HEK293 (cell line): ENCODE measurements at regions not wholly inside any gene's neighbourhood (a gene's known extent, or its start where the extent isn't known, plus 50 kb on each side); places are given as distances from the start of the nearest gene placed in this dataset.

Source experiments
- CTCF ChIA-PET: fragments of 350-600 bp; formaldehyde crosslinking; extraction: SDS; loops from one replicate; lab custom pipeline; 2021; ENCODE audit warnings: antibody characterized with exemption; lab: Yijun Ruan, JAX
- POLR2A ChIA-PET: fragments of 300-600 bp; formaldehyde crosslinking; extraction: SDS; loops from one replicate; lab custom pipeline; 2020; ENCODE audit warnings: antibody characterized with exemption, inconsistent platforms; lab: Yijun Ruan, JAX
- H3K27ac ChIP-seq: fragments of 200-500 bp; sonication (Bioruptor generic); 2 replicates; pipeline ENCODE4 v1.5.1; 2014; ENCODE audit warnings: low read depth, low read length, control low read depth, inconsistent platforms; ENCODE audit errors: extremely low read depth
- H3K36me3 ChIP-seq, 2 experiments: fragments of 200-500 bp in 1 of 2; sonication (Bioruptor generic) in 1 of 2; 1 replicate in 1 of 2; 2 replicates in 1 of 2; pipeline ENCODE4 v1.5.1; 2014 to 2017; ENCODE audit warnings: inconsistent platforms in 2 of 2, low read length in 2 of 2; ENCODE audit not compliant: control insufficient read depth in 2 of 2, insufficient read depth in 1 of 2
- H3K4me1 ChIP-seq: fragments of 200-500 bp; sonication (Bioruptor generic); 2 replicates; pipeline ENCODE4 v1.5.1; 2014; ENCODE audit warnings: mild to moderate bottlenecking, low read length, inconsistent platforms; ENCODE audit not compliant: control insufficient read depth, insufficient read depth
- H3K4me3 ChIP-seq: 2 replicates; pipeline ENCODE4 v1.5.1; 2011; ENCODE audit warnings: low read depth, mild to moderate bottlenecking, control low read depth, low read length, moderate library complexity
- H3K9me3 ChIP-seq: fragments of 200-500 bp; sonication (Bioruptor generic); 2 replicates; pipeline ENCODE4 v1.5.1; 2014; ENCODE audit warnings: low read depth, low read length, inconsistent platforms; ENCODE audit not compliant: control insufficient read depth, insufficient read depth
- BCL6B ChIP-seq: fragments of 450-650 bp; formaldehyde crosslinking; IDR thresholded peaks from 2 replicates; pipeline ENCODE4 v1.5.1; 2017; ENCODE audit warnings: missing biosample characterization, missing genetic modification characterization
- GLIS2 ChIP-seq: fragments of 450-650 bp; formaldehyde crosslinking; IDR thresholded peaks from 2 replicates; pipeline ENCODE4 v1.5.1; 2016; ENCODE audit warnings: missing biosample characterization, missing genetic modification characterization
- KLF1 ChIP-seq: fragments of 450-650 bp; formaldehyde crosslinking; IDR thresholded peaks from 2 replicates; pipeline ENCODE4 v1.5.1; 2016; ENCODE audit warnings: missing biosample characterization, missing genetic modification characterization
- KLF8 ChIP-seq: fragments of 450-650 bp; formaldehyde crosslinking; IDR thresholded peaks from 2 replicates; pipeline ENCODE4 v1.5.1; 2016; ENCODE audit warnings: missing biosample characterization, missing genetic modification characterization
- MZF1 ChIP-seq: fragments of 450-650 bp; formaldehyde crosslinking; IDR thresholded peaks from 2 replicates; pipeline ENCODE4 v1.5.1; 2017; ENCODE audit warnings: missing biosample characterization, missing genetic modification characterization, borderline replicate concordance
- PATZ1 ChIP-seq: fragments of 450-650 bp; formaldehyde crosslinking; IDR thresholded peaks from 2 replicates; pipeline ENCODE4 v1.5.1; 2016; ENCODE audit warnings: missing biosample characterization, missing genetic modification characterization
- PBX3 ChIP-seq: sonication (generic); formaldehyde crosslinking; IDR thresholded peaks from 2 replicates; pipeline ENCODE4 v1.8.1; 2022; ENCODE audit warnings: mild to moderate bottlenecking, moderate library complexity, missing genetic modification reagents
- SP3 ChIP-seq: fragments of 450-650 bp; formaldehyde crosslinking; IDR thresholded peaks from 2 replicates; pipeline ENCODE4 v1.5.1; 2016; ENCODE audit warnings: missing biosample characterization, missing genetic modification characterization
- SP7 ChIP-seq: fragments of 450-650 bp; formaldehyde crosslinking; IDR thresholded peaks from 2 replicates; pipeline ENCODE4 v1.5.1; 2016; ENCODE audit warnings: missing biosample characterization, missing genetic modification characterization
- ZBTB17 ChIP-seq: fragments of 450-650 bp; formaldehyde crosslinking; IDR thresholded peaks from 2 replicates; pipeline ENCODE4 v1.5.1; 2016; ENCODE audit warnings: missing biosample characterization, missing genetic modification characterization
- ZBTB49 ChIP-seq: fragments of 450-650 bp; formaldehyde crosslinking; IDR thresholded peaks from 2 replicates; pipeline ENCODE4 v1.5.1; 2016; ENCODE audit warnings: missing biosample characterization, missing genetic modification characterization, low read depth
- ZFP37 ChIP-seq: fragments of 450-650 bp; formaldehyde crosslinking; IDR thresholded peaks from 2 replicates; pipeline ENCODE4 v1.5.1; 2016; ENCODE audit warnings: missing biosample characterization, missing genetic modification characterization
- ZNF112 ChIP-seq: fragments of 450-650 bp; formaldehyde crosslinking; IDR thresholded peaks from 2 replicates; pipeline ENCODE4 v1.5.0; 2017; ENCODE audit warnings: missing biosample characterization, missing genetic modification characterization
- ZNF202 ChIP-seq: fragments of 450-650 bp; formaldehyde crosslinking; IDR thresholded peaks from 2 replicates; pipeline ENCODE4 v1.5.1; 2016; ENCODE audit warnings: missing biosample characterization, missing genetic modification characterization, borderline replicate concordance
- ZNF23 ChIP-seq: fragments of 450-650 bp; formaldehyde crosslinking; IDR thresholded peaks from 2 replicates; pipeline ENCODE4 v1.5.1; 2016; ENCODE audit warnings: missing biosample characterization, missing genetic modification characterization, borderline replicate concordance
- ZNF26 ChIP-seq: fragments of 450-650 bp; formaldehyde crosslinking; IDR thresholded peaks from 2 replicates; pipeline ENCODE4 v1.5.1; 2016; ENCODE audit warnings: missing biosample characterization, missing genetic modification characterization
- ZNF311 ChIP-seq: fragments of 450-650 bp; formaldehyde crosslinking; IDR thresholded peaks from 2 replicates; pipeline ENCODE4 v1.5.1; 2017; ENCODE audit warnings: missing biosample characterization, missing genetic modification characterization, borderline replicate concordance
- ZNF324 ChIP-seq: fragments of 450-650 bp; formaldehyde crosslinking; IDR thresholded peaks from 2 replicates; pipeline ENCODE4 v1.5.1; 2016; ENCODE audit warnings: missing biosample characterization, missing genetic modification characterization
- ZNF362 ChIP-seq: fragments of 450-650 bp; formaldehyde crosslinking; IDR thresholded peaks from 2 replicates; pipeline ENCODE4 v1.5.1; 2016; ENCODE audit warnings: missing biosample characterization, missing genetic modification characterization
- ZNF560 ChIP-seq: fragments of 450-650 bp; formaldehyde crosslinking; IDR thresholded peaks from 2 replicates; pipeline ENCODE4 v1.5.1; 2017; ENCODE audit warnings: missing biosample characterization, missing genetic modification characterization, borderline replicate concordance
- ZNF610 ChIP-seq: fragments of 450-650 bp; formaldehyde crosslinking; IDR thresholded peaks from 2 replicates; pipeline ENCODE4 v1.5.1; 2016; ENCODE audit warnings: missing biosample characterization, missing genetic modification characterization, borderline replicate concordance
- ZNF623 ChIP-seq: fragments of 450-650 bp; formaldehyde crosslinking; IDR thresholded peaks from 2 replicates; pipeline ENCODE4 v1.5.1; 2016; ENCODE audit warnings: missing biosample characterization, missing genetic modification characterization
- ZNF624 ChIP-seq: fragments of 450-650 bp; formaldehyde crosslinking; IDR thresholded peaks from 2 replicates; pipeline ENCODE4 v1.5.1; 2017; ENCODE audit warnings: missing biosample characterization, missing genetic modification characterization
- ZNF660 ChIP-seq: fragments of 450-650 bp; IDR thresholded peaks from 2 replicates; pipeline ENCODE4 v1.5.1; 2018; ENCODE audit warnings: missing biosample characterization, mild to moderate bottlenecking, missing genetic modification characterization
- ZNF792 ChIP-seq: fragments of 450-650 bp; formaldehyde crosslinking; IDR thresholded peaks from 2 replicates; pipeline ENCODE4 v1.5.1; 2016; ENCODE audit warnings: missing biosample characterization, missing genetic modification characterization
- ZNF837 ChIP-seq: fragments of 450-650 bp; formaldehyde crosslinking; IDR thresholded peaks from 2 replicates; pipeline ENCODE4 v1.5.1; 2016; ENCODE audit warnings: missing biosample characterization, missing genetic modification characterization
- ZNF843 ChIP-seq: fragments of 450-650 bp; formaldehyde crosslinking; IDR thresholded peaks from 2 replicates; pipeline ENCODE4 v1.5.1; 2016; ENCODE audit warnings: missing biosample characterization, missing genetic modification characterization
- ZSCAN23 ChIP-seq: fragments of 450-650 bp; formaldehyde crosslinking; IDR thresholded peaks from 2 replicates; pipeline ENCODE4 v1.5.1; 2016; ENCODE audit warnings: missing biosample characterization, missing genetic modification characterization

- TF ChIP-seq PATZ1 (tag by site-specific recombination) (no peak), ZBTB17 (no peak), ZBTB49 (tag by site-specific recombination) (no peak), ZNF623 (tag by site-specific recombination) (no peak)
Observed at GRCh38 chr6:100168148-100168547, 174.1 kb upstream of the MCHR2 start (continued).

GRCh38 chr6:100167585-100167984, 173.6 kb upstream of the MCHR2 start:
- no peaks in the 10 kb centered on the region for H3K4me1 ChIP-seq
- CTCF ChIA-PET = no interaction called here
- no peaks in the 10 kb centered on the region for H3K9me3 ChIP-seq
- no peaks in the 10 kb centered on the region for H3K36me3 ChIP-seq
- POLR2A ChIA-PET = no interaction called here
- H3K27ac ChIP-seq = no peak overlapping the region
- TF ChIP-seq SP7 (tag by site-specific recombination) (no peak), PBX3 (CRISPR knock-in tag) (no peak), ZNF324 (tag by site-specific recombination) (no peak), ZNF202 (tag by site-specific recombination) (no peak), ZNF23 (tag by site-specific recombination) (no peak), ZNF26 (no peak), ZNF624 (tag by site-specific recombination) (no peak), ZNF837 (no peak), ZNF660 (tag by site-specific recombination) (no peak), ZNF560 (no peak), ZNF362 (tag by site-specific recombination) (no peak), ZFP37 (no peak), SP3 (tag by site-specific recombination) (no peak)
- H3K4me3 ChIP-seq = no peak overlapping the region

- Histone ChIP-seq H3K4me3 (no peak overlapping the region), H3K4me1 (no peaks in the 10 kb centered on the region), H3K36me3 (no peaks in the 10 kb centered on the region)
- CTCF ChIA-PET = no interaction called here
- TF ChIP-seq ZNF112 (tag by site-specific recombination) (no peak), ZNF792 (no peak), MZF1 (tag by site-specific recombination) (no peak), KLF1 (tag by site-specific recombination) (no peak), ZNF311 (tag by site-specific recombination) (no peak), KLF8 (tag by site-specific recombination) (no peak), BCL6B (no peak), ZSCAN23 (tag by site-specific recombination) (no peak), GLIS2 (tag by site-specific recombination) (no peak), ZNF610 (tag by site-specific recombination) (no peak), ZNF843 (no peak)
- TF ChIP-seq, all 188 proteins: peak for 0
- H3K27ac ChIP-seq = no peak overlapping the region
- POLR2A ChIA-PET = no interaction called here
- no peaks in the 10 kb centered on the region for H3K9me3 ChIP-seq
Observed at GRCh38 chr6:100166956-100167355, 172.9 kb upstream of the MCHR2 start.
